ENCODE measurements at regions not wholly inside any gene's neighbourhood (a gene's known extent, or its start where the extent isn't known, plus 50 kb on each side); places are given as distances from the start of the nearest gene placed in this dataset.

DNA sequence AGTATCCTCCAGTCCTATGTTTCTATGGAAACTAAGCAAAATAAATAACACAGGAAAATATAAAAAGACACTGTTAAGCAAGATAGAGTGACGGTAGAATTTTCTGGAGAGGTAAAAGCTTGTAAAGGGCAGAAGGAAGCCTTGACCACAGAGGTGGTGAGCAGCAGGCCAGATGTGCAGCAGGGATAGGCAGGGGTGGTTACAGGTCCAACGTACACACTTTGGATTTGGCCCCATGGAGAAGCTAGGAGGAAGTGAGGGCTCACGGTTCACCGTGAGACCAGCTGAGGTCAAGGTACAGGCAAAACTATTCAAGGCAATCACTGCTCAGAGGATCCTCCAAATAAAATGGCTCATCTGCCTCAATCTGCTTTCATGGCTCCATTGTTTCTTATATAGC lies 242.8 kb downstream of the B3GLCT start:
- no peak for DNase-seq

- no peak for DNase-seq
Measured at GRCh38 chr13:31444266-31444856, 244.6 kb downstream of the B3GLCT start.

DNA sequence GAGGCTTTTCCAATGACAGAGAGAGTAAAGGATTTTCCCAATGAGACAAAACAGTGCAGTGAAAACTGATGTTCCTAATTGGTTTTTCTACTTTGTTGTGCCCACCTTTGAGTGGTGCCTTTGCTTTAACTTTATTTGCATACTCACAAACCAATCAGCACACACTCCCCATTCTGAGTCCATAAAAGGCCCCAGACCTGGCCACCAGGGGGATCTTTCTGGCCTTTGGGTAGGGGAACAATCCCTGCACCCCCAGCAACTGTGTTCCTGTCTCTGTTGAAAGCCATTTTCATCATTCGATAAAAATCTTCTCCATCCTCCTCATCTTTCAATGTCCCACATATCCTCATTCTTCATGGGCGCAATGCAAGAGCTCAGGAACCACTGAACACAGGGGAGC lies 252.8 kb downstream of the B3GLCT start:
- no peak for DNase-seq

DNA sequence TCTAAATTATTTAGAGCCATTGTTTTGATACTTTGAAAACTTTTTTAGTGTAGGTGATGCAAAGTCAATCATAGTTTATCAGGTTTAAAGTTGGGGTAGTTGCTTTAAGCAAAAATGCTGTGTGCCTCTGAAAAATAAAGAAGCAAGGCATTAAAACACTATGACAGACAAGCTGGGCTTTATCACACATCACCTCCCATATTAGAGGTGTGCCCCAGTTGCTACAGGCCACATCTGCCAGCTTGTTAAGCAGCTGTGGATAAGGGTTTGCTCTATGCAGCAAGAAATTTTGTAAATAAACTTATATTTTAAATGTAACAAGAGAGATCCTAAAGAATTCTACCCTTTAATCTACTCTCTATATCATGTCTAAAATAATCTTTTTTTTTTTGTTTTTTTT lies 255.8 kb downstream of the B3GLCT start:
- DNase-seq: no peak

GRCh38 chr13:31456056-31456455 lies 256.3 kb downstream of the B3GLCT start:
- DNase-seq: no peak

DNA sequence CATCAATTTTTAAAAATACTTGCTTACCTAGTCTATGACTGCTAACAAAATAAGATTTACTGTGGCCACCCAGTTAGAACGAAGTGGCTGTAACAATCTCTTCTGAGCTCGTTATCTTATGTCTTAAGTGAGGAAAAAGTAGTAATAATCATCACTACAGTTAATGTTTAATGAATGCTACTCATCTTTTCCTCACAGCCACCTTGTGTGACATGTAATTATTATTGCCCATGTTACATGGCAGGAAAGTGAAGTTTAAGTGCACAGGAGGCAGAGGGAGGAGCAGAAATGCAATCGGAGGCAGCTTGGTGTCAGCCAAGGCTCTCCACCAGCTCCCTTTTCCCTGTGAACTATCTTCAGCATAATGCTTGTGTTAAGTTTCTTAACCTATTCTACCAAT lies 260.3 kb downstream of the B3GLCT start:
- DNase-seq: no peak

DNA sequence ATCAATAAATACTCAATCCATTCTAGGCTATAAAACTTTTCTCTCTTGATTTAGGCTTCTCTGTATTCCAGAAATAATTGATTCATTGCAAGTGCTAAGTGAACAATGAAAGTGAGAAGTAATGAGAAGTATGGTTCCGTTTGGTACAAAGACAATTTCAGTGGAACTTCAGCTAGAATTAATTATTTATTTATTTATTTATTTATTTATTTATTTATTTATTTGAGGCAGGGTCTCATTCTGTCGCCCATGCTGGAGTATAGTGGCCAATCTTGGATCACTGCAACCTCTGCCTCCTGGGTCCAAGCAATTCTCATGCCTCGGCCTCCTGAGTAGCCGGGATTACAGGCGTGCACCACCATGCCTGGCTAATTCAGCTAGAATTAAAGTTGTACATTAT lies 262.1 kb downstream of the B3GLCT start:
- no peak for DNase-seq

- no peak for DNase-seq
Measured at GRCh38 chr13:31462766-31463165, 263.0 kb downstream of the B3GLCT start.

- DNase-seq: no peak
Measured at GRCh38 chr13:31468114-31468902, 268.5 kb downstream of the B3GLCT start.

- no peak for DNase-seq
Measured at GRCh38 chr13:31469377-31469776, 269.6 kb downstream of the B3GLCT start.

DNA sequence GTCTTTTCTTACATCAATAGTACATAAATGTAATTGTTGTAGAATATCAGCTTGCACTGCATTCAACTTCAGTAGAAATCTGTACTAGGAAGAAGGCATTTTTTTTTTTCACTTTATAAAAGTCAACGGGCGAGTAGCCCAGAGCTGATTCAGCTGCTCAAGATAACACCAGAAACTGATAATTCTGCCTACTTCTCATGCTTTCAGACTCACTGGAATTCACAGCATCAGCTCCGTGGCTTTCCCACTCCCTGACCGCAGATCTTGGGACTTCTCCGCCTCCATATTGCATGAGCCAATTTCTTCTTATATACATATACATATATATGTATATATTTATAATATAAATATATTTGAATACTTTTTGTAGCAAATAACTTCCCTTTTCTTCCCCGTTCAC lies 263.1 kb upstream of the RXFP2 start:
- DNase-seq: peak; percentile 77

DNA sequence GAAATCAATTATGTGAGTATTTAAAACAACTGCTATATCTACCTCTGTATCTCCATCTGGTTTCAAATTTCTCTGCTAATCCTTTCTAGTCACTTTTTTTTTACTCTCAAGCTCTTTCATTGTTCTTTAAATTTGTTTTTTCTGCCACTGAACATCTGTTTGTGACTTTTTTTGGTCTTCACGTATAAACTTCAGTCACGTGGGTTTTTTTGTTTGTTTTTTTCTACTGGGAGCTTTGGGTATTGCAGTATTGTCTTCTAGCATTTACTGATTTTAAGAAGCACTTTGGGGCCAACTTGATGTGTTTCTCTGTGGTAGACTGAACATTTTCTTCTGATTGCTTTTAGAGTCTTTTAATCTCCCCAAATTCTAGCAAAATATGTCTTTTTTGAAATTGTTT lies 262.6 kb upstream of the RXFP2 start:
- peak; percentile 7 for DNase-seq

GRCh38 chr13:31477961-31478360 lies 261.4 kb upstream of the RXFP2 start:
- peak; percentile 69 for DNase-seq

DNA sequence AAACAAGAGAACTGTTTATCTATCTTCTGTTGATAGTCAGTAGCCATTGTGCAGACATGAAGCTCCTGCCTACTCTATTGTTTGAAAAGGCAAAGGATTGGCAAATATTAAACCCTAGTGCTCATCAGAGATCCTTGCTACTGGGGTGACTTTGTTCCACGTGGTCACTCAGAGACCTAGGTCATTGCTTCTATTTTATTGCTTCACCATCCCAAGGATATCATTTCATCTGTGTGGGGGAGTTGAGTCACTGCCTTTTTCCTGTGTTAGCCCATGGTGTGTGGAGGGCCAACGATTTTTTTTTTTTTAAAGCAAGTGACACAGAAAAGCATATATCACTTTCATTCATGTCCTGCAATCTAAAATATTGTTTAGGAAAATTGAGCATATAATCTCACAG lies 254.1 kb upstream of the RXFP2 start:
- peak; percentile 33 for DNase-seq

- DNase-seq: peak; percentile 6
Measured at GRCh38 chr13:31485651-31486051, 253.7 kb upstream of the RXFP2 start.

DNA sequence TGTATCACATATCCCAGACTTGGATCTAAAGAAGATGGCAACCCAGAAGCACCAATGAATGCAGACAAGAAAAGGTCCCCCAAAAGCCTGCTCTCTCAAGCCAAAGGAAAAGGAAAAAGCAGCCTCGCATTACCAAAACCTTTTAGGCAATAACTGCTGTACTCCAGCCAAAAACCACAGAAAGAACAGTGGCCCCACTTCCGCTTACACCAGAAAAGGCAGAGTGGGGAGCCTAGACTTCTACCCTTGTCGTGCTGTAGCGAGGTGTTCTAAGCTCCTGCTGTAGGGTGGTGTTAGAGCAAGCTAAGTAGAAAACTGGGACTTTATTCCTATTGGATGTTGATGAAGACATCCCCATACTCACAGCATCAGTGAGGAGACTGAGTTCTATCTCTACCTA lies 244.0 kb upstream of the RXFP2 start:
- DNase-seq: no peak

GRCh38 chr13:31499274-31499673 lies 240.1 kb upstream of the RXFP2 start:
- DNase-seq: no peak

DNA sequence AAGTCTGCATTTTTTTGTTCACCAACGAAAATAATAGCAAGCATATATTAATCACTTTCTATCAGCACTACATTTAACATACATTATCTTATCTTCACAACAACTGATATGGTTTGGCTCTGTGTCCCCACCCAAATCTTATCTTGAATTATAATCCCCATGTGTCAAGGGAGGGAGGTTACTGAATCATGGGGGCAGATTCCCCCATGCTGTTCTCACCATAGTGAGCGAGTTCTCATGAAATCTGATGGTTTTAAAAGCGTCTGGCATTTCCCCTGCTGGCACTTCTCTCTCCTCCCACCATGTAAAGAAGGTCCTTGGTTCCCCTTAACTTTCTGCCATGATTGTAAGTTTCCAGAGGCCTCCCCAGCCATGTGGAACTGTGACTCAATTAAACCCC lies 235.7 kb upstream of the RXFP2 start:
- DNase-seq: no peak

- DNase-seq: no peak
Measured at GRCh38 chr13:31504918-31505317, 234.4 kb upstream of the RXFP2 start.

GRCh38 chr13:31512331-31512730 lies 227.0 kb upstream of the RXFP2 start:
- DNase-seq: no peak

DNA sequence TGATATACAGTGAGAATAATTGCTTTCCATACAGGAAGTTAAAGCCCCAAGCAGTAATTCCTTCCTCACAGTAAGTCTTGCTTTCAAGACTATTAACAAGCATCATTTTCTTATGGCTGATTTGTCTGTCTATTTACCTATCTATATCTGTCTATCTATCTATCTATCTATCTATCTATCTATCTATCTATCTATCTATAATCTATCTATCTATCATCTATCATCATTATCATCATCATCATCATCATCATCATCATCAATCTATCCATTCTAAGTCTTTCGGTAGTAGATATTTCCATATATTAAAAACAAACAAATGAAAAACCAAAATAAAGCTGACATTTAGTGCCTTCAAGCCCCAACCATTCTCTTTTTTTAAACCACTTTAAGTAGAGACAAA lies 224.4 kb upstream of the RXFP2 start:
- DNase-seq: no peak

- DNase-seq: no peak
Measured at GRCh38 chr13:31515427-31515826, 223.9 kb upstream of the RXFP2 start.

- no peak for DNase-seq
Measured at GRCh38 chr13:31517599-31517998, 221.7 kb upstream of the RXFP2 start.

- no peak for DNase-seq
Measured at GRCh38 chr13:31518645-31519044, 220.7 kb upstream of the RXFP2 start.

- DNase-seq: no peak
Measured at GRCh38 chr13:31521435-31521834, 217.9 kb upstream of the RXFP2 start.

Data from EL (cell line).